ENCODE measurements at regions not wholly inside any gene's neighbourhood (a gene's known extent, or its start where the extent isn't known, plus 50 kb on each side); places are given as distances from the start of the nearest gene placed in this dataset.

DNA sequence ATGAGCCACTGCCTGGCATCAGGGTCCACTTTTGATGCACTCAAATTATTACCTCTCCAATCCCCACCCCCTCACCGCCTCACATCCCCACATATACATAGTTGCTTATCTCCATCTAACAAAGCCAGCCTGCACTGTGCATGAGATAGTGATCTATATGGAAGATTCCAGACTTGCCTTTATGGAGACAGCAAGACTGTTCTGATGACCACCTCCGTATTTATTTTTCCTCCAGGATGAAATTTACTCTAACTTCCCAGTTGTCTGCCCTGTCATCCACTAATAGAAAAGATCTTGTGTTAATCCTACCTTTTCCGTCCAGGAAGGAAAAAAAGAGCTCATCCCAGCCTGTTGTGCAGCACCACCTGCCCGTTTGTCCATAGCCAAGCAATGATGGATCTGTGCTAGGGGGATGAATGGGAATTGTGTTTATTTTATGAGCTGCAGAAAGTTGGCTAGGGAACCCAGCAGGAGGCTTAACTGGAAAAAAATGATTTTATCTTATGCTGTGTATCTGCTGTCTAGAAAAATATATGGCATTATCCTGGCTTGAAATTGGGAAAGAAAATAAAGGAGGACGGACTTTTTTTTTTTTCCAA, 114.5 kb downstream of the CD47 start:
- no peaks in the 10 kb centered on the region for H4K20me1 ChIP-seq (ENCODE audit: insufficient read depth, low read length)
- intact Hi-C loops (cut with micrococcal nuclease; ENCODE audit: unreplicated experiment) = no loop called here
- H3K36me3 ChIP-seq (ENCODE audit: insufficient read depth, low read length) = no peaks in the 10 kb centered on the region
- no peak for TF ChIP-seq EZH2phosphoT487 (IDR thresholded peaks at IDR 0.05; ENCODE audit: borderline replicate concordance, low read depth, low read length)
- TF ChIP-seq, protein P1, sequence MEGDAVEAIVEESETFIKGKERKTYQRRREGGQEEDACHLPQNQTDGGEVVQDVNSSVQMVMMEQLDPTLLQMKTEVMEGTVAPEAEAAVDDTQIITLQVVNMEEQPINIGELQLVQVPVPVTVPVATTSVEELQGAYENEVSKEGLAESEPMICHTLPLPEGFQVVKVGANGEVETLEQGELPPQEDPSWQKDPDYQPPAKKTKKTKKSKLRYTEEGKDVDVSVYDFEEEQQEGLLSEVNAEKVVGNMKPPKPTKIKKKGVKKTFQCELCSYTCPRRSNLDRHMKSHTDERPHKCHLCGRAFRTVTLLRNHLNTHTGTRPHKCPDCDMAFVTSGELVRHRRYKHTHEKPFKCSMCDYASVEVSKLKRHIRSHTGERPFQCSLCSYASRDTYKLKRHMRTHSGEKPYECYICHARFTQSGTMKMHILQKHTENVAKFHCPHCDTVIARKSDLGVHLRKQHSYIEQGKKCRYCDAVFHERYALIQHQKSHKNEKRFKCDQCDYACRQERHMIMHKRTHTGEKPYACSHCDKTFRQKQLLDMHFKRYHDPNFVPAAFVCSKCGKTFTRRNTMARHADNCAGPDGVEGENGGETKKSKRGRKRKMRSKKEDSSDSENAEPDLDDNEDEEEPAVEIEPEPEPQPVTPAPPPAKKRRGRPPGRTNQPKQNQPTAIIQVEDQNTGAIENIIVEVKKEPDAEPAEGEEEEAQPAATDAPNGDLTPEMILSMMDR (conservative IDR thresholded peaks at IDR 0.05; ENCODE audit: low read length) = no peak
- H3K4me3 ChIP-seq (ENCODE audit: low read depth, low read length, poor library complexity, severe bottlenecking) = no peak overlapping the region
- H2AFZ ChIP-seq (ENCODE audit: low read length) = no peak overlapping the region
- no peak overlapping the region for H3K27ac ChIP-seq (ENCODE audit: low read depth, low read length, poor library complexity, severe bottlenecking)
- no peak overlapping the region for H3K4me2 ChIP-seq (ENCODE audit: low read length)
- H3K9me3 ChIP-seq (ENCODE audit: low read length) = no peaks in the 10 kb centered on the region
- H3K9me2 ChIP-seq (ENCODE audit: insufficient read depth, low read length) = no peaks in the 10 kb centered on the region
- no peak for DNase-seq (ENCODE audit: low spot score)
- ChIA-PET CTCF (ENCODE audit: unreplicated experiment) (no interaction called here), POLR2A (interaction anchor here (0.7 kb wide), 1 partner anchor 11 kb away, joined by 3 read pairs; no protein-coding TSS in a partner anchor)
- no peaks in the 10 kb centered on the region for H3K4me1 ChIP-seq (ENCODE audit: insufficient read depth, low read length, poor library complexity, severe bottlenecking)
- no TSS peak for BruUV-seq (replicated peaks)
- no peaks in the 10 kb centered on the region for H3K79me2 ChIP-seq (ENCODE audit: insufficient read depth, low read depth, low read length)

- no peaks in the 10 kb centered on the region for H3K9me3 ChIP-seq (ENCODE audit: low read length)
- BruUV-seq (replicated peaks) = no TSS peak
- no peak overlapping the region for H2AFZ ChIP-seq (ENCODE audit: low read length)
- intact Hi-C loops (cut with micrococcal nuclease; ENCODE audit: unreplicated experiment) = no loop called here
- H3K4me1 ChIP-seq (ENCODE audit: insufficient read depth, low read length, poor library complexity, severe bottlenecking) = no peaks in the 10 kb centered on the region
- no peaks in the 10 kb centered on the region for H3K9me2 ChIP-seq (ENCODE audit: insufficient read depth, low read length)
- ChIA-PET POLR2A (interaction anchor here (0.7 to 1.4 kb wide), 2 partner anchors 11 to 26 kb away, joined by 3 to 4 read pairs; no protein-coding TSS in a partner anchor), CTCF (ENCODE audit: unreplicated experiment) (no interaction called here)
- H3K27ac ChIP-seq (ENCODE audit: low read depth, low read length, poor library complexity, severe bottlenecking) = no peak overlapping the region
- no peaks in the 10 kb centered on the region for H4K20me1 ChIP-seq (ENCODE audit: insufficient read depth, low read length)
- no peak overlapping the region for H3K4me2 ChIP-seq (ENCODE audit: low read length)
- H3K79me2 ChIP-seq (ENCODE audit: insufficient read depth, low read depth, low read length) = no peaks in the 10 kb centered on the region
- H3K4me3 ChIP-seq (ENCODE audit: low read depth, low read length, poor library complexity, severe bottlenecking) = no peak overlapping the region
- no peak for DNase-seq (ENCODE audit: low spot score)
- TF ChIP-seq EZH2phosphoT487 (IDR thresholded peaks at IDR 0.05; ENCODE audit: borderline replicate concordance, low read depth, low read length) = no peak
- TF ChIP-seq, protein P1 (conservative IDR thresholded peaks at IDR 0.05; ENCODE audit: low read length) = no peak
- no peaks in the 10 kb centered on the region for H3K36me3 ChIP-seq (ENCODE audit: insufficient read depth, low read length)
Observed at GRCh38 chr3:107975529-107976201, 115.2 kb downstream of the CD47 start.

GRCh38 chr3:107973961-107974360, 116.9 kb downstream of the CD47 start:
- Histone ChIP-seq H3K4me3 (ENCODE audit: low read depth, low read length, poor library complexity, severe bottlenecking) (no peak overlapping the region), H3K4me1 (ENCODE audit: insufficient read depth, low read length, poor library complexity, severe bottlenecking) (no peaks in the 10 kb centered on the region), H3K27ac (ENCODE audit: low read depth, low read length, poor library complexity, severe bottlenecking) (no peak overlapping the region), H2AFZ (ENCODE audit: low read length) (no peak overlapping the region), H3K36me3 (ENCODE audit: insufficient read depth, low read length) (no peaks in the 10 kb centered on the region), H4K20me1 (ENCODE audit: insufficient read depth, low read length) (no peaks in the 10 kb centered on the region), H3K9me3 (ENCODE audit: low read length) (no peaks in the 10 kb centered on the region), H3K79me2 (ENCODE audit: insufficient read depth, low read depth, low read length) (no peaks in the 10 kb centered on the region), H3K9me2 (ENCODE audit: insufficient read depth, low read length) (no peaks in the 10 kb centered on the region), H3K4me2 (ENCODE audit: low read length) (no peak overlapping the region)
- intact Hi-C loops (cut with micrococcal nuclease; ENCODE audit: unreplicated experiment) = no loop called here
- no peak for DNase-seq (ENCODE audit: low spot score)
- TF ChIP-seq, protein P1 (conservative IDR thresholded peaks at IDR 0.05; ENCODE audit: low read length) = no peak
- TF ChIP-seq EZH2phosphoT487 (IDR thresholded peaks at IDR 0.05; ENCODE audit: borderline replicate concordance, low read depth, low read length) = no peak
- BruUV-seq (replicated peaks) = no TSS peak
- POLR2A ChIA-PET = no interaction called here
- CTCF ChIA-PET (ENCODE audit: unreplicated experiment) = no interaction called here

Data from OCI-LY7 (cell line).